HepG2 (cell line): ENCODE measurements at regions not wholly inside any gene's neighbourhood (a gene's known extent, or its start where the extent isn't known, plus 50 kb on each side); places are given as distances from the start of the nearest gene placed in this dataset.

ENCODE experiments used
- EP300 ChIP-seq, 3 experiments: sonication (generic) in 1 of 3; formaldehyde crosslinking in 1 of 3; IDR thresholded peaks; 2 replicates each; pipeline versions ENCODE4 v1.5.1 to v1.6.1; 2011 to 2020; ENCODE audit warnings: low read depth in 2 of 3, low read length in 2 of 3, borderline replicate concordance in 1 of 3, improper control_type of control experiment in 1 of 3, mild to moderate bottlenecking in 1 of 3, missing genetic modification reagents in 1 of 3, moderate library complexity in 1 of 3
- ESRRA ChIP-seq: sonication (generic); formaldehyde crosslinking; IDR thresholded peaks from 2 replicates; pipeline ENCODE4 v1.5.1; 2020; ENCODE audit warnings: mild to moderate bottlenecking, low read depth, missing genetic modification reagents
- ETS1 ChIP-seq: sonication (generic); formaldehyde crosslinking; IDR thresholded peaks from 2 replicates; pipeline ENCODE4 v1.4.0; 2020; ENCODE audit warnings: missing genetic modification reagents
- EZH2 ChIP-seq: conservative IDR thresholded peaks from 2 replicates; pipeline ENCODE4 v1.6.1; 2012; ENCODE audit warnings: mild to moderate bottlenecking, low read depth, low read length, moderate library complexity
- FOXK2 ChIP-seq: fragments of 450-650 bp; IDR thresholded peaks from 2 replicates; pipeline ENCODE4 v1.6.1; 2016
- GPN1 ChIP-seq: sonication (generic); formaldehyde crosslinking; IDR thresholded peaks from 2 replicates; pipeline ENCODE4 v1.5.1; 2020; ENCODE audit warnings: missing genetic modification reagents, borderline replicate concordance
- HMGXB4 ChIP-seq, 2 experiments: sonication (generic) in 1 of 2; formaldehyde crosslinking in 1 of 2; IDR thresholded peaks; 2 replicates each; pipeline versions ENCODE4 v1.4.0 to v1.6.1; 2018 to 2020; ENCODE audit warnings: missing genetic modification reagents in 2 of 2, borderline replicate concordance in 1 of 2, low read depth in 1 of 2, mild to moderate bottlenecking in 1 of 2, missing biosample characterization in 1 of 2
- MXI1 ChIP-seq: IDR thresholded peaks from 3 replicates; pipeline ENCODE4 v1.6.1; 2012; ENCODE audit warnings: low read depth, low read length, inconsistent platforms, borderline replicate concordance
- POLR2A ChIP-seq, 2 experiments: IDR thresholded peaks; 2 replicates each; pipeline ENCODE4 v1.6.1; 2011; ENCODE audit warnings: low read depth in 2 of 2, low read length in 2 of 2, mild to moderate bottlenecking in 1 of 2, moderate library complexity in 1 of 2; ENCODE audit not compliant: insufficient read depth in 1 of 2
- RBM22 ChIP-seq: fragments of 200-400 bp; formaldehyde crosslinking; optimal IDR thresholded peaks from 2 replicates; pipeline ENCODE3; 2017; ENCODE audit warnings: mild to moderate bottlenecking, low read length, moderate library complexity
- ZNF12 ChIP-seq: sonication (generic); formaldehyde crosslinking; IDR thresholded peaks from 2 replicates; pipeline ENCODE4 v1.5.0; 2020; ENCODE audit warnings: missing genetic modification reagents
- ZNF234 ChIP-seq: sonication (generic); formaldehyde crosslinking; conservative IDR thresholded peaks from 2 replicates; pipeline ENCODE4 v1.5.1; 2020; ENCODE audit warnings: mild to moderate bottlenecking, missing genetic modification reagents
- ZNF263 ChIP-seq: sonication (generic); formaldehyde crosslinking; IDR thresholded peaks from 2 replicates; pipeline ENCODE4 v1.4.0; 2020; ENCODE audit warnings: missing genetic modification reagents
- TF ChIP-seq, protein P1 (sequence below): sonication (generic); formaldehyde crosslinking; IDR thresholded peaks from 2 replicates; pipeline ENCODE4 v1.5.0; 2020; ENCODE audit warnings: mild to moderate bottlenecking, missing genetic modification reagents, moderate library complexity

- TF ChIP-seq, protein P1, sequence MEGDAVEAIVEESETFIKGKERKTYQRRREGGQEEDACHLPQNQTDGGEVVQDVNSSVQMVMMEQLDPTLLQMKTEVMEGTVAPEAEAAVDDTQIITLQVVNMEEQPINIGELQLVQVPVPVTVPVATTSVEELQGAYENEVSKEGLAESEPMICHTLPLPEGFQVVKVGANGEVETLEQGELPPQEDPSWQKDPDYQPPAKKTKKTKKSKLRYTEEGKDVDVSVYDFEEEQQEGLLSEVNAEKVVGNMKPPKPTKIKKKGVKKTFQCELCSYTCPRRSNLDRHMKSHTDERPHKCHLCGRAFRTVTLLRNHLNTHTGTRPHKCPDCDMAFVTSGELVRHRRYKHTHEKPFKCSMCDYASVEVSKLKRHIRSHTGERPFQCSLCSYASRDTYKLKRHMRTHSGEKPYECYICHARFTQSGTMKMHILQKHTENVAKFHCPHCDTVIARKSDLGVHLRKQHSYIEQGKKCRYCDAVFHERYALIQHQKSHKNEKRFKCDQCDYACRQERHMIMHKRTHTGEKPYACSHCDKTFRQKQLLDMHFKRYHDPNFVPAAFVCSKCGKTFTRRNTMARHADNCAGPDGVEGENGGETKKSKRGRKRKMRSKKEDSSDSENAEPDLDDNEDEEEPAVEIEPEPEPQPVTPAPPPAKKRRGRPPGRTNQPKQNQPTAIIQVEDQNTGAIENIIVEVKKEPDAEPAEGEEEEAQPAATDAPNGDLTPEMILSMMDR (CRISPR knock-in tag): no peak
- no peak for TF ChIP-seq MXI1
- no peak for TF ChIP-seq EZH2
- TF ChIP-seq POLR2A (IDR thresholded peaks at IDR 0.05; ENCODE audit: insufficient read depth in 1 of 2, low read depth in 2 of 2, low read length in 2 of 2): no peak
- no peak for TF ChIP-seq ZNF234 (CRISPR knock-in tag)
- TF ChIP-seq RBM22: no peak
- TF ChIP-seq ESRRA (CRISPR knock-in tag): no peak
- no peak for TF ChIP-seq HMGXB4 (CRISPR knock-in tag; IDR thresholded peaks at IDR 0.05; ENCODE audit: borderline replicate concordance in 1 of 2, low read depth in 1 of 2)
- TF ChIP-seq ETS1 (CRISPR knock-in tag): no peak
- TF ChIP-seq ZNF263 (CRISPR knock-in tag): no peak
- TF ChIP-seq GPN1: no peak
- TF ChIP-seq FOXK2: no peak
- TF ChIP-seq ZNF12 (CRISPR knock-in tag): no peak
- TF ChIP-seq EP300 (IDR thresholded peaks at IDR 0.05; ENCODE audit: low read depth in 2 of 2, low read length in 2 of 2): no peak
- no peak for TF ChIP-seq EP300 (CRISPR knock-in tag; IDR thresholded peaks at IDR 0.05; ENCODE audit: borderline replicate concordance)
These were observed 1954.4 kb upstream of the DEFB115 start for GRCh38 chr20:29302979-29303644.
